C1 segment of cervical spinal cord (tissue), 14 donors: ENCODE measurements at regions not wholly inside any gene's neighbourhood (a gene's known extent, or its start where the extent isn't known, plus 50 kb on each side); places are given as distances from the start of the nearest gene placed in this dataset.
"Not testable (repeated sequence)": the region's sequence is repeated elsewhere in the genome, so short reads cannot be mapped to it uniquely, and the experiment has no call there.

Experiments used
- DNase-seq, 14 donors: peaks; one replicate each; lab custom pipeline; 2025; lab: John Stamatoyannopoulos, UW

DNA sequence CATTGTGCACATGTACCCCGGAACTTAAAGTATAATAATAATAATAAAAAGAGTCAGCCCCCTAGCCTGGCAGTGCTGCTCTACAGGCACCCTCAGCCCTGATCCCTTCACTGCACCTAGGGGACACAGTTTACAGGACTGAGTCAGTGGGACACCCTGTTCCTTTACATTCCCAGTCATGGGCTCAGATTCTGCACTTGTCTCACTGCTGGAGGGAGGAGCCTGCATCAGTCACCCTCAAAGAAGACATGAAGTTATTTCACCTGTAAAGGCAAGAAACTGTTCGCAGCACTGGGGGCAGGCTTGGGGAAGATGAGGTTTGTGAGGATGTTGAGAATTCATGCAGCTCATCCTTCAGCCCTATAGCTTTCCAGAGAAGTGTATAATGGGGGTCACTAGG, 50.7 kb upstream of the VPREB1 start:
- no peak for DNase-seq

DNA sequence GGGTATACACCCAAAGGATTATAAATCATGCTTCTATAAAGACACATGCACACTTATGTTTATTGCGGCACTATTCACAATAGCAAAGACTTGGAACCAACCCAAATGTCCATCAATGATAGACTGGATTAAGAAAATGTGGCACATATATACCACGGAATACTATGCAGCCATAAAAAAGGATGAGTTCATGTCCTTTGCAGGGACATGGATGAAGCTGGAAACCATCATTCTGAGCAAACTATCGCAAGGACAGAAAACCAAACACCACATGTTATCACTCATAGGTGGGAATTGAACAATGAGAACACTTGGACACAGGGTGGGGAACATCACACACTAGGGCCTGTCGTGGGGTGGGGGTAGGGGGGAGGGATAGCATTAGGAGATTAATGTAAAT, 51.1 kb upstream of the VPREB1 start:
- DNase-seq: not testable (repeated sequence)

DNA sequence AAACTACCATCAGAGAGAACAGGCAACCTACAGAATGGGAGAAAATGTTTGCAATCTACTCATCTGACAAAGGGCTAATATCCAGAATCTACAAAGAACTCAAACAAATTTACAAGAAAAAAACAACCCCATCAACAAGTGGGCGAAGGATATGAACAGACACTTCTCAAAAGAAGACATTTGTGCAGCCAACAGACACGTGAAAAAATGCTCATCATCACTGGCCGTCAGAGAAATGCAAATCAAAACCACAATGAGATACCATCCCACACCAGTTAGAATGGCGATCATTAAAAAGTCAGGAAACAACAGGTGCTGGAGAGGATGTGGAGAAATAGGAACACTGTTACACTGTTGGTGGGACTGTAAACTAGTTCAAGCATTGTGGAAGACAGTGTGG, 51.6 kb upstream of the VPREB1 start:
- DNase-seq: not testable (repeated sequence)

DNA sequence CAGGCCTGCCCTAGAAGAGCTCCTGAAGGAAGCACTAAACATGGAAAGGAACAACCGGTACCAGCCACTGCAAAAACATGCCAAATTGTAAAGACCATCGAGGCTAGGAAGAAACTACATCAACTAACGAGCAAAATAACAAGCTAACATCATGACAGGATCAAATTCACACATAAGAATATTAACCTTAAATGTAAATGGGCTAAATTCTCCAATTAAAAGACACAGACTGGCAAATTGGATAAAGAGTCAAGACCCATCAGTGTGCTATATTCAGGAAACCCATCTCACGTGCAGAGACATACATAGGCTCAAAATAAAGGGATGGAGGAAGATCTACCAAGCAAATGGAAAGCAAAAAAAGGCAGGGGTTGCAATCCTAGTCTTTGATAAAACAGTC, 54.8 kb upstream of the VPREB1 start:
- DNase-seq: not testable (repeated sequence)

DNA sequence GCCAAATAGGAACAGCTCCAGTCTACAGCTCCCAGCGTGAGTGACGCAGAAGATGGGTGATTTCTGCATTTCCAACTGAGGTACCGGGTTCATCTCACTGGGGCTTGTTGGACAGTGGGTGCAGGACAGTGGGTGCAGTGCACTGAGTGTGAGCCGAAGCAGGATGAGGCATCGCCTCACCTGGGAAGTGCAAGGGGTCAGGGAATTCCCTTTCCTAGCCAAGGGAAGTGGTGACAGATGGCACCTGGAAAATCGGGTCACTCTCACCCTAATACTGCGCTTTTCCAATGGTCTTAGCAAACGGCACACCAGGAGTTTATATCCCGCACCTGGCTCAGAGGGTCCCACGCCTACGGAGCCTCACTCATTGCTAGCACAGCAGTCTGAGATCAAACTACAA, 56.7 kb upstream of the VPREB1 start:
- not testable (repeated sequence) for DNase-seq

DNA sequence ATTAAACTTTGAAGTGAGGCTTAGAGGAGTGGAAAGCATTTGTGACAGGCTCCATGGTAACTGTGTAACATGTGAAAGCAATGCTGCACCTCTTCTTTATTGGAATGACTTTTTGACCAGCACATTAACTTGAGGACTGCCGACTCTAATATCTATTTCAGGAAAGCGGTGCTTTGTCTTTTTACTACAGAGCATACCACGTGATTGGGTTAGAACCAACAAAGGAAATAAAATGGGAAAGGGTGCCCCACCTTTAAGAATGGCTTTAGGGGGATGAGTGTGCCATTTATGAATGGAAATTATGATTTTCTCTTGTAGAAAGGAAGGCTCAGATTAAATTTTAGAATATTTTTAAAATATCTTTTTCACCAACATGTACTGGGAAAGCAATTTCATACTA, 57.3 kb upstream of the VPREB1 start:
- DNase-seq: no peak

DNA sequence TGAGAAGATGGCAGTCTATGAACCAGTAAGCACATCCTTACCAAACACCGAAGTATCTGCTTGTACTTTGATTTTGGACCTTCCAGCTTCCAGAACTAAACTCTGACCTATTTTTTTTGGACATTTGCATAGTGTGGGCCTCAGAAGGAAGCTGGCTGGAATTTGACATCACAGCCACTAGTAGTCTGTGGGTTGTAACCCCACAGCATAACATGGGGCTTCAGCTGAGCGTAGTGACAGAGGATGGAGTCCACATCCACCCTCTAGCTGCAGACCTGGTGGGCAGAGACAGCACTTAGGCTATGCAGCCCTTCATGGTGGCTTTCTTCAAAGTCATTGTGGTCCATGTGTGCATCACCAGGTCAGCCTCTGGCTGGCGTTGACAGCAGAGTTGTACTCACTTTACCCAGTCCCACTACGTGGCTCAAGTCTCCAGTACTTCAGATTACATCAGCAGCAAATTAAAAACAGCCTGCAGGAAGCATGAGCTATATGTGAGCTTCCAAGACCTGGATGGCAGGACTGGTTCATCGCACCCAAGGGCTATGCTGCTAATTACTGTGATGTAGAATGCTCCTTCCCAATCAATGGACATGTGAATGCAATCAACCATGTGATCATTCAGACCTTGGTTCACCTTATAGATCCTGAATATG, 58.6 kb upstream of the VPREB1 start:
- DNase-seq: no peak

DNA sequence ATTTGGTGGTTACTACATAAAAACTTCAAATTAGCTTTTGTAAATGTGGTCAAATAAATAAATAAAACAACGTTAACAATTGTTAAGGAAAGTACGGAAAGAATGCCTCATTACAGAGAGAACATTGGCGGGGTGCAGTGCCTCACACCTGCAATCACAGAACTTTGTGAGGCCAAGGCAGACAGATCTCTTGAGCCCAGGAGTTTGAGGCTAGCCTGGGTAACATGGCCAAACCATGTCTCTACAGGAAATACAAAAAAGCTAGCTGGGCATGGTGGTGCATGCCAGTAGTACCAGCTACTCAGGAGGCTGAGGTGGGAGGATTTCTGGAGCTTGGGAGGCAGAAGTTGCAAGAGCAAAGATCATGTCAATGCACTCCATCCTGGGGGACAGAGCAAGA, 59.4 kb upstream of the VPREB1 start:
- DNase-seq: no peak

DNA sequence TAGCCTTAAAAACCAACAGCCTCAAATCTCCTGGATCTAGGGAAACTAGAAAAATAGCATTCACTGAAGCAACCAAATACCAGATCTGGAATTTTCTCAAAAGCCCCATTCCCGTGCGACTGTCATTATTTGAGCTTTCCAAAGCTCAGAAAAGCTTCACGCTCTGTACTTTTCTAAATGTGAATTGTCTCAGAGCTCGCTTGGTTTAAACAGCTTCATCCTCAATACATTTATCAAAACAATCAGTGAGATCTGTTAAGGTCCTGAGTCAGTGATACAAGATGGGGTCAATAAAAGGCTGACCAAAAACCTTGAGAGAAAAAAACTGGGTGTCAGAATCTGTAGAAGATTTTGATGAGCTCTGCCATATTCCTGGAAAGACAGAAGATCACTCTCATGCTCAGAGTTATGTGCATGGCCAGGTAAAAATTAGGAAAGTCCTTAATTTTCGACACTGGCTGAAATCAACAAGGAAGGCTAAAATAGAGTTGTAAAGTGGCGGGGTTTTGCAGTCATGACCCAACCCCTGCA, 60.2 kb upstream of the VPREB1 start:
- DNase-seq: no peak

DNA sequence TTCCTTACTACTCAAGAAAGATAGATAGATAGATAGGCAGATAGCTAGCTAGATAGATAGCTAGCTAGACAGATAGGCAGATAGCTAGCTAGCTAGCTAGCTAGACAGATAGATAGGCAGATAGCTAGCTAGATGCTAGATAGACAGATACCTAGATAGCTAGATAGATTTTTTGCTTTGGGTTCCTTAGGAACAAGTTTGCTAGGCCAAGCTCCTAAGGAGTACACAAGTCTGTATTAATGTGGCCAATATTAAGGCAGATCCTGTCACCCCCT, 61.7 kb upstream of the VPREB1 start:
- no peak for DNase-seq

DNA sequence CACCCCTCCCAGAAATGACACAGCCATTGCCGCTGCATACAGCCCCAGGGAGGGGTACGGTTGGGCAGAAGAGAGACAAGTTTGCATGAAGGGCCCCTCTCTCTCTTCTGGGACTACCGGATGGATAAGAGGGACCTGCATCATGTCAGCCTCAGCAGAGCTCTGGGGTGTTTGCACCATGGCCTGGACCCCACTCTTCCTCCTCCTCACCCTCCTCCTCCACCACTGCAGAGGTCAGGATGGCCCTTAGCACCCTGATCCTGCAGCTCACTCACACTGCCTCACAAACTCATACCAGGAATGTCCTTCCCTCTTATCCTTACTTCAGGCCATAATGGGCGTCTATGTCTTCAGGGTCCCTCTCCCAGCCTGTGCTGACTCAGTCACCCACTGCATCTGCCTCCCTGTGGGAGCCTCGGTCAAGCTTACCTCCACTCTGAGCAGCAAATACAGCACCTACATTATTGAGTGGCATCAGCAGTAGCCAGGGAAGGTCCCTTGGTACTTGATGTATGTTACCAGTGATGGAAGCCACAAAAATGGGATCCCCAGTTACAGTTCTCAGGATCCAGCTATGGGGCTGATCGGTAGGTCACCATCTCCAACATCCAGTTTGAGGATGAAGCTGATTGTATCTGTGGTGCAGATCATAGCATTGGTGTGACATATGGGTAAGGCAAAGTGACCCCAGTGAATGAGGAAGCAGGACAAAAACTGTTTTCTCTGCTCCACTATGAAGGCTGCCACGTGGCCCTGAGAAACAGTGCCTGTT, 62.2 kb upstream of the VPREB1 start:
- no peak for DNase-seq

DNA sequence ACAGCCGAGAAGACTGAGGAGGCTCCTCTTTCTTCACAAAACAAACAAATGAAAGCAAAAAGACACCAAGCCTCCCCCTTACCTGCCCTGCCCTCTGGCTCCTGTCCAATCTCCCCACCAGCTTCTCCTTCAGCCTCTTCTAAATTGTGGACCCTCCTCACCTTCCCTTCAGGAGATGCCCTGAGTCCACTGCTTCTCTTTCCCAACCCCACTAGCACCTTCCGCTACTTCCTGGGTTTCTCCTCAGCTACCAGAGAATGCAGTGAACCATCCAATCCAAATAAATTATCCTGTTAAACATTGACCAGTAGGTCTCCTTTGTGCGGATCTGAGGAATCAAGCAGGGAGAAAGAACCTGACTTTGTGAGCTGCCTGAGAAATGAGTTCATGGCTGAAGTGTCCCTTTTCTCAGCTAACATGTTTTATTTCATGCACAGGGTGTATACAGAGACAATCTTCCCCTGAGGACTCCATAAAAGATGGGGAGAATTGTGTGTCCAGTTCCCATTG, 63.2 kb upstream of the VPREB1 start:
- no peak for DNase-seq

DNA sequence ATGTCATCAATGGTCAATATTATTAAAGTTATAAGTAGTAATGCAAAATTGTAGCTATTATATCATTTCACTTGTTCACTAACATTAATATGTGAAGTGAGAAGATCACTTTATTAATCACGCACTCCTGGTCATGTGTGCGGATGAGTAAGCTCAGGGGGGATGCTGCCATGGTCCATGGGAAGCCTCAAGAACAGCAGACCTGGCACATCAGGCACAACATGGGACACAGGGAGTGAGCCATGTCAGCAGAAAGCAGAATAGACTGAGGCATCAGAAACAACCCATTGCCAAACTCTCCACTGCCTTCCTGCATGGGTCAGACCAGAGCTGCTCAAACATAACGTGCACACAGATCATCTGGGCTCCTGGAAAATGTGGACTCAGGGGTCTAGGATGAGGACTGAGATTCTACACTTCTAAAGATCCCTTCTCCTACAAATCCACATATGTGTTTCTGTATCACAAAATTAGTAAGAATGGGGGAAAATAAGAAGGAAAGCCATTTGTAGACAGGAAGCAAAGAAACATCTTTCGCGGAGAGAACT, 63.8 kb upstream of the VPREB1 start:
- no peak for DNase-seq

DNA sequence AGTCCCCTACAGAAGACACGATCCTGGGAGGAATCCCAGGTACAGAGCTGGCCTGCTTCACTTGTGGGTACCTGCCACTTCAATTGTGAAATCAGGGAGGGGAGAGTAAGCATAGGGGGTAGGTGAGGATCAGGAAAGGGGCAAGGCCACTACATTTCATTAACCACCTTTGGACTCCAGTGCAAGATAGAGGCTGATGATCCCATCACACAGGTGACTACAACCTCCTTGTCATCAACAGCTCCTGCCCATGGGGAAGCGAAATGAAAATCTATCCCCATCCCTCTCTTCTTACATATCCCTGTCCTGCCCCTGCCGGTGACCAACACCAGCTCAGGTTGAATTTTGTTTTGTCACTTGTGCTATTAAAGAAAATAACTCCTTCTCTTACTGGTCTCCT, 64.7 kb upstream of the VPREB1 start:
- DNase-seq: no peak

DNA sequence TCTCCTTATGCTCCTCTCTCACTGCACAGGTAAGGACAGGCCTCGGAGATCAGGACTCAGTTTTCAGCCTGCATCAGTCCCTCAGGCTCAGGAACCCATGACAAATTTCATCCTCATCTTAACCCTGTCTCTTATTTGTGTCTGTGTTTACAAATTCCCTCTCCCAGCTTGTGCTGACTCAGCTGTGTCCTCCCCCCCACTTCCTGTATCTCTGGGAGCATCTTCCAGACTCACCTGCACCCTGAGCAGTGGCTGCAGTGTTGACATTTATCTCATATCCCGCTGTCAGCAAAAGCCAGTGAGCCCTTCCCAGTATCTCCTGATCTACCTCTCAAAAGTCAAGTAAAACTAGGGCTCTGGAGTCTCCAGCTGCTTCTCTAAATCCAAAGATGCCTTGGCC, 65.6 kb upstream of the VPREB1 start:
- no peak for DNase-seq

DNA sequence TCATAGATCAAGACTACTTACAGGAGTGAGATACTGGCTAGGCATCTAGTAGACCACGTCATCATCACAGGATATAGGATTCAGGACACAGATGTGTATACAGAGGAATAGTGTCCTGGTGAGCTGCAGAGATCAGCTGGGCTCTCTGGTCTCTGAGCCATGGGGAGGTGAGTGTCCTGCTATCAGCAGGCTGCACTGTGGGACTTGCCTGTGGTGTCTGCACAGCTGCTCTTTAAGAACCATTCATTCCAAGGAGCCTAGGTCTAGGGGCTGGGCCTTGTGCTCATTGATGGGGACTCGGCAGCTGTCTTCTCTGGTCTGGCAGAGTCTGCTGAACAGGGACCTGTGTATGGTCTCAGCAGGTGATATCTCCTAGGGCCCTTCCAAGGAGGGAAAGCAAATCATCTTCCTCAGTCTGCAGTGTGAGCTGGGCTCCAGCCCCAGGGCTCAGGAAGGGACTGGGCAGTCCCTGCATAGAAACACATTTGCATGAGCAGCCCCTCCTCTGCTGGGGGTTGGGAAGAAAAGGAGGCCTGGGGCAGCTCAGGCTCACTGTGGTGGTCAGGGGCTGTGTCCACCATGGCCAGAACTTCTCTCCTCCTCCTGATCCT, 66.1 kb upstream of the VPREB1 start:
- DNase-seq: no peak

DNA sequence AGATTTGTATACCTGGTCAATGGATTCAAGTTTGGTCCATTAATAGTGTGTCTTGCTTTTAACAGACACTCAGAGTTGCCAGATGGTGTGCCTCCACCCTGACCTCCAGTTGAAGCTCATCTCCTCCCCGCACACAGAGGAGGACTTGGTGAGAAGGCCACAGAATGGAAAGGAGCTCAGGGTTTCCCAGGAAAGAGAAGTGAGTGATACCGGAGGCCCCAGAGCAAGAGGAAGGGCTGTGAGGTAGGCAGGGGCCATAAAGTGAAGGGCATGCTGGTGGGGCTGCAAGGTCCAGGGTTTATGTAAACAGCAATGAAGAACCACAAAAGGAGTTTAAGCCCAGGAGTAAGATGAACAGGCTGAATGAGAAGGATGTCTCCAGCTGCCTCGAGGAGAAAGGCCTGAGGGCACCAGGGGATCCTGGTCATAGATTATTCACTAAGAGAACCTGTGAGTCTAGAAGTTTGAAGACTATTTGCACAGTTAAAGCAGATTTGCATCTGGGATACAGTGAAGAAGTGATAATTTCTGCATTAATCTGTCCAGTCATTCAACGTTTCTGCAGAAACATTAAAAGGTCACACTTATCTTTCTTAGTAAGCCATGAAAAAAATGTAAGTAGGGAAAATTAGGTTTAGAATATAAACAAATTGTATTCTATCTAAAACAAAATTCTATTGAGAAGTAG, 67.5 kb upstream of the VPREB1 start:
- no peak for DNase-seq

DNA sequence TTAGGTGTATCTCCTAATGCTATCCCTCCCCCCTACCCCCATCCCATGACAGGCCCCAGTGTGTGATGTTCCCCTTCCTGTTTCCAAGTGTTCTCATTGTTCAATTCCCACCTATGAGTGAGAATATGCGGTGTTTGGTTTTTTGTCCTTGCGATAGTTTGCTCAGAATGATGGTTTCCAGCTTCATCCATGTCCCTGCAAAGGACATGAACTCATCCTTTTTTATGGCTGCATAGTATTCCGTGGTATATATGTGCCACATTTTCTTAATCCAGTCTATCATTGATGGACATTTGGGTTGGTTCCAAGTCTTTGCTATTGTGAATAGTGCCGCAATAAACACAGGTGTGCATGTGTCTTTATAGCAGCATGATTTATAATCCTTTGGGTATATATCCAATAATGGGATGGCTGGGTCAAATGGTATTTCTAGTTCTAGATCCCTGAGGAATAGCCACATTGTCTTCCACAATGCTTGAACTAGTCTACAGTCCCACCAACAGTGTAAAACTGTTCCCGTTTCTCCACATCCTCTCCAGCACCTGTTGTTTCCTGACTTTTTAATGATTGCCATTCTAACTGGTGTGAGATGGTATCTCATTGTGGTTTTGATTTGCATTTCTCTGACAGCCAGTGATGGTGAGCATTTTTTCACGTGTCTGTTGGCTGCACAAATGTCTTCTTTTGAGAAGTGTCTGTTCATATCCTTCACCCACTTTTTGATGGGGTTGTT, 71.5 kb upstream of the VPREB1 start:
- DNase-seq: not testable (repeated sequence)

DNA sequence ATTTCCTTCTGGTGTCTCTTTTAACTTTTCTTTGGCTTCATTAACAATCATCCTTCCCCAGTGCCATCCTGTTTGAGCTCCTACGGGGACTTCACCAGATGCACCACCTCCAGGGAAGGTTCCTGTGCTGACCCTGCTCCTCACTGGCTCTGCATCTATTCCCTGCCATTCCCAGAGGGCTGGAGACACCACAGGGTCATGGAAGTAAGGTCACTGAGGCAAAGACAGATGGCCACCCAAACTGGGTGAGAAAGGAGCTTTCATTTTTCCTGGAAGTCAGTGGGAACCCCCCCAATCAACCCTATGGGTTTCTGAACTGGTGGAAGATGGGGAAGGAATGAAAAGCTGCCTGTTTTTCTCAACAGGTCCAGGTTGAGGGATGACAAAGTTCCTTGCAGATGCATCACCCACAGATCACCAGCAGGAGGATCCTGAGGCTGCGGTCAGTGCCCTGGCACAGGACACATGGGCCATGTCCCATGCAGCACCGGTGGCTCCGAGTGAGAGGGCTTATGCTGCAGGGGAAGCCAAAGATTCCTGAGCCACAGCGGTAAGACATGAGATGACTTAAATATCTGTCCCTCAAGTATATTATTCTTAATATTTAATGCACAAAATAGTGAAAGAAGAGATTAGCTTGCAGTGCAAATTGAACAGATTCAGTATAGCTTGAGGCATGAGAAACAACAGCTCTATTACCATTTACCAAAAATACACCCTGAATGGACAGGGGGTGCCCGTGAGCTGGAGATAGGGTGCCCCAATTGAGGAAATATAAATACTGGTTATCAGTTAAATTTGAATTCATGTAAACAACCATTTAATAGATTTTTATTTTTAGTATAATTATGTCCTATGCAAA, 73.0 kb upstream of the VPREB1 start:
- DNase-seq: no peak

DNA sequence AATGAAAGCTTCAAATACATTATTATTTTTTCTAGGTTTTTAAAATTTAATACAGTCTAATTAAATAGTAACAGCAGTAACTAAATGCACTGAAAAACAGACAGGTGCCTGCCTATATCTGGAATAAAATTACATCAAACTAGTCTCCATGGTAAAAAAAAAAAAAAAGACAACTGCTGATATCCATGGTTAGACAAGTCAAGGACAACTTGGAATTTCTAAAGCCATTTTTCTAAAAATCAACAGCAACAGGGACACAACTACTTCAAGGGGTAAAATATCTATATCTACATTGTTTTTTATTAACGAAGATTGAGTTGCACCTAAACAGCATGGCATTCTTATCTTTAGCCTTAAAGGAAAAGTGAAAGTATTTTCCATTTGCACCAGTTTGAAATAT, 74.7 kb upstream of the VPREB1 start:
- no peak for DNase-seq
